K562 (cell line): ENCODE measurements at regions not wholly inside any gene's neighbourhood (a gene's known extent, or its start where the extent isn't known, plus 50 kb on each side); places are given as distances from the start of the nearest gene placed in this dataset.
A peak's percentile ranks its signal among the peaks of the same experiment; 100 is the strongest.

Experiments
- ATAC-seq: fragments of 200-7000 bp; cut with Tn5 transposase; 3 replicates; pipeline ENCODE4 v1.9.1; 2020; ENCODE audit warnings: moderate library complexity
- BruUV-seq: library from RNA; stranded (reverse); fragments of 400-500 nt; replicated peaks from 2 replicates; lab custom pipeline; 2021; lab: Mats Ljungman, UMichigan
- CTCF ChIA-PET: fragments of 300-600 bp; formaldehyde crosslinking; extraction: SDS; loops from one replicate; lab custom pipeline; 2021; ENCODE audit warnings: low intra/inter-chr PET ratio; lab: Yijun Ruan, JAX
- POLR2A ChIA-PET: fragments of 300-600, 350-650 bp; sonication (Branson Sonifier 250); formaldehyde crosslinking; extraction: SDS; loops from one replicate; lab custom pipeline; 2021; ENCODE audit warnings: antibody characterized with exemption, inconsistent platforms; lab: Yijun Ruan, JAX
- DNase-seq, 4 experiments: peaks; one replicate each; pipeline versions ENCODE4 v3.0.0 to v3.0.0-alpha.2; 2011 to 2018; ENCODE audit warnings: low spot score in 3 of 4, mixed read lengths in 3 of 4; ENCODE audit errors: extremely low read depth in 1 of 4
- FAIRE-seq: peaks from 2 replicates; lab custom pipeline; 2011; peaks lifted over from hg19 to GRCh38; lab: Jason Lieb, UNC
- H2AFZ ChIP-seq: 2 replicates; pipeline ENCODE4 v1.6.0; 2011; ENCODE audit warnings: low read depth, low read length, control low read depth, inconsistent platforms
- H3K27ac ChIP-seq: fragments of 200-600 bp; 3 replicates; pipeline ENCODE4 v1.8.0; 2011; ENCODE audit warnings: low read depth, mild to moderate bottlenecking, control low read depth, inconsistent platforms, low read length, moderate library complexity, mixed read lengths; ENCODE audit errors: extremely low read depth
- H3K27me3 ChIP-seq, 2 experiments: fragments of 300-600 bp in 1 of 2; 2 replicates in 1 of 2; 3 replicates in 1 of 2; pipeline versions ENCODE4 v1.6.0 to v1.8.0; 2011; ENCODE audit warnings: inconsistent platforms in 2 of 2, low read length in 2 of 2, mild to moderate bottlenecking in 1 of 2, mixed read lengths in 1 of 2, moderate library complexity in 1 of 2; ENCODE audit not compliant: control insufficient read depth in 2 of 2, insufficient read depth in 2 of 2
- H3K36me3 ChIP-seq: fragments of 300-600 bp; 3 replicates; pipeline ENCODE4 v1.8.0; 2011; ENCODE audit warnings: mild to moderate bottlenecking, low read length, inconsistent platforms; ENCODE audit not compliant: control insufficient read depth, insufficient read depth
- H3K4me1 ChIP-seq, 2 experiments: fragments of 200-600 bp in 1 of 2; replicated peaks in 1 of 2; 2 replicates in 1 of 2; 3 replicates in 1 of 2; pipeline versions ENCODE4 v1.5.1 to v1.8.0; 2011; ENCODE audit warnings: inconsistent platforms in 2 of 2, low read length in 2 of 2, mild to moderate bottlenecking in 1 of 2, mixed read lengths in 1 of 2, moderate library complexity in 1 of 2; ENCODE audit not compliant: control insufficient read depth in 2 of 2, insufficient read depth in 2 of 2
- H3K4me2 ChIP-seq: 2 replicates; pipeline ENCODE4 v1.6.1; 2011; ENCODE audit warnings: low read length, control low read depth, inconsistent platforms, mixed read lengths; ENCODE audit not compliant: insufficient read depth
- H3K4me3 ChIP-seq: fragments of 200-600 bp; sonication (generic), shearing (Covaris generic); 2 replicates; pipeline ENCODE4 v1.5.1; 2016; ENCODE audit warnings: control low read depth, inconsistent platforms
- H3K79me2 ChIP-seq: fragments of 200-600 bp; 3 replicates; pipeline ENCODE4 v1.8.0; 2011; ENCODE audit warnings: low read length, inconsistent platforms; ENCODE audit not compliant: control insufficient read depth, insufficient read depth
- H3K9ac ChIP-seq, 2 experiments: 2 replicates each; pipeline versions ENCODE4 v1.6.0 to v1.6.1; 2011; ENCODE audit warnings: low read depth in 2 of 2, low read length in 2 of 2, control low read depth in 1 of 2, inconsistent platforms in 1 of 2, mild to moderate bottlenecking in 1 of 2, mixed read lengths in 1 of 2; ENCODE audit not compliant: insufficient read depth in 1 of 2
- H3K9me1 ChIP-seq: one replicate; pipeline ENCODE4 v1.6.0; 2011; ENCODE audit warnings: inconsistent platforms, mild to moderate bottlenecking, low read length, moderate library complexity; ENCODE audit not compliant: control insufficient read depth, insufficient read depth
- H3K9me3 ChIP-seq: replicated peaks from 2 replicates; pipeline ENCODE4 v1.5.1; 2011; ENCODE audit warnings: low read depth, low read length, inconsistent platforms; ENCODE audit not compliant: control insufficient read depth, insufficient read depth
- H4K20me1 ChIP-seq: replicated peaks from 2 replicates; pipeline ENCODE4 v1.6.1; 2011; ENCODE audit warnings: low read length, inconsistent platforms, mixed read lengths; ENCODE audit not compliant: control insufficient read depth, insufficient read depth
- ADNP ChIP-seq: fragments of 200-800 bp; sonication (Bioruptor generic); IDR thresholded peaks from 2 replicates; pipeline ENCODE4 v1.6.1; 2016; ENCODE audit warnings: missing genetic modification characterization, missing compliant biosample characterization
- ATF1 ChIP-seq, 2 experiments: fragments of 450-650 bp in 1 of 2; IDR thresholded peaks; 2 replicates each; pipeline ENCODE4 v1.6.1; 2016; ENCODE audit warnings: missing compliant biosample characterization in 1 of 2, missing genetic modification characterization in 1 of 2
- COPS2 ChIP-seq: fragments of 450-650 bp; conservative IDR thresholded peaks from 2 replicates; pipeline ENCODE4 v1.6.1; 2016; ENCODE audit warnings: mild to moderate bottlenecking, moderate library complexity
- GTF2E2 ChIP-seq: fragments of 200-800 bp; sonication (Bioruptor generic); IDR thresholded peaks from 2 replicates; pipeline ENCODE4 v1.6.1; 2016; ENCODE audit warnings: missing genetic modification characterization, missing compliant biosample characterization
- MEIS2 ChIP-seq: fragments of 450-650 bp; IDR thresholded peaks from 2 replicates; pipeline ENCODE4 v1.6.1; 2014; ENCODE audit warnings: mild to moderate bottlenecking; ENCODE audit not compliant: partially characterized antibody
- MXI1 ChIP-seq: IDR thresholded peaks from 2 replicates; pipeline ENCODE4 v1.6.1; 2011; ENCODE audit warnings: low read depth, mild to moderate bottlenecking, improper control_type of control experiment, low read length
- NR2C2 ChIP-seq, 2 experiments: fragments of 200-800 bp in 1 of 2; sonication (Bioruptor generic) in 1 of 2; sonication (generic) in 1 of 2; formaldehyde crosslinking in 1 of 2; IDR thresholded peaks; 2 replicates each; pipeline versions ENCODE4 v1.6.1 to v1.8.0; 2016 to 2022; ENCODE audit warnings: mild to moderate bottlenecking in 1 of 2, missing compliant biosample characterization in 1 of 2, missing genetic modification characterization in 1 of 2, missing genetic modification reagents in 1 of 2
- RBM15 ChIP-seq: fragments of 200-400 bp; formaldehyde crosslinking; IDR thresholded peaks from 2 replicates; pipeline ENCODE4 v1.6.1; 2018; ENCODE audit warnings: mild to moderate bottlenecking, low read length, moderate library complexity; ENCODE audit not compliant: insufficient read depth
- SNIP1 ChIP-seq: fragments of 450-650 bp; IDR thresholded peaks from 2 replicates; pipeline ENCODE4 v1.7.1; 2017; ENCODE audit warnings: low read depth, mild to moderate bottlenecking
- SUPT5H ChIP-seq: fragments of 450-650 bp; IDR thresholded peaks from 2 replicates; pipeline ENCODE4 v1.6.1; 2016
- THRAP3 ChIP-seq: fragments of 450-650 bp; IDR thresholded peaks from 2 replicates; pipeline ENCODE4 v1.6.1; 2016; ENCODE audit warnings: mild to moderate bottlenecking, inconsistent platforms, borderline replicate concordance
- ZNF133 ChIP-seq: fragments of 250-450 bp; sonication (Bioruptor Pico); IDR thresholded peaks from 2 replicates; pipeline ENCODE4 v1.4.0; 2020; ENCODE audit warnings: mild to moderate bottlenecking
- ZNF239 ChIP-seq: fragments of 250-450 bp; sonication (Bioruptor Pico); IDR thresholded peaks from 2 replicates; pipeline ENCODE4 v1.4.0; 2020; ENCODE audit warnings: mild to moderate bottlenecking
- ZNF384 ChIP-seq: IDR thresholded peaks from 2 replicates; pipeline ENCODE4 v1.6.1; 2012; ENCODE audit warnings: low read depth, low read length, improper control_type of control experiment
- WGBS: fragments of 100-300 bp; shearing (Covaris generic); methylation state at CpG from one replicate; pipeline ENCODE4 v1.1.6; 2016; ENCODE audit warnings: low coverage, mixed read lengths; ENCODE audit not compliant: insufficient coverage; ENCODE audit errors: missing lambda C conversion rate; 5-methylcytosine and 5-hydroxymethylcytosine counted together
- in situ Hi-C: fragments of 300-500 bp; cut with MboI; formaldehyde crosslinking; loops from 4 replicates; pipeline ENCODE4 v1.15.0; 2018; ENCODE audit warnings: inconsistent platforms, mixed read lengths
- intact Hi-C: fragments of 100-400 bp; cut with micrococcal nuclease; formaldehyde crosslinking; loops from 2 replicates; pipeline ENCODE4 v1.14.2; 2022

DNA sequence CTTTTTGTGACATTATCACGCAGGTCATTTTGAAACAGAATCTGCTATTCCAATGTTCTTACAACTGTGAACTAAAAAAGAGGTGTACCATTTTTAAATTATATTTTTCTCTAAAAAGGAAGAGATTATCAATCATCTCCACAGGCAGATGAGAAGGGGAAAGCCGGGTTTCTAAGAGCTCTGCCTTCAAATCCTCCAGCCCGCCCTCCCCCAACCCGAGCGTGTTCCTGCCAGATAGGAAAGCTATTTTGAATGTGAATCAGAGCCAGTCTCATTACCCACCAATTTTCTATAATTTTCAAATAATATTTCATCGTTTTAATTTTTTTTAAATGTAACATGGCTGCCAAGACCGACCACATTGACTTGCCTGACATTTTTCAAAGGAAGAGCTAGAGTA, 65.9 kb downstream of the KCNF1 start:
- intact Hi-C loops (loop anchor here (10.0 kb wide), 1 partner anchor 147 kb away; no protein-coding TSS in a partner anchor), in situ Hi-C loops (no loop called here)
- no TSS peak for BruUV-seq
- Histone ChIP-seq H3K9me1 (no peaks in the 10 kb centered on the region), H3K36me3 (no peaks in the 10 kb centered on the region), H2AFZ (no peak overlapping the region), H4K20me1 (no peaks in the 10 kb centered on the region; the same call in 1 of the 2 replicates), H3K27ac (no peak overlapping the region), H3K4me1 (no peaks in the 10 kb centered on the region; a peak in 1 of 5 replicates), H3K9me3 (no peaks in the 10 kb centered on the region), H3K4me3 (no peak overlapping the region), H3K4me2 (no peak overlapping the region), H3K27me3 (peaks cover 29 to 55% of the 10 kb centered on the region in 2 experiments; a peak in 3 of 5 replicates), H3K79me2 (no peaks in the 10 kb centered on the region), H3K9ac (no peak overlapping the region)
- no peak for TF ChIP-seq MEIS2
- no peak for TF ChIP-seq MXI1
- no peak for TF ChIP-seq ZNF133 (CRISPR knock-in tag)
- no peak for TF ChIP-seq COPS2
- TF ChIP-seq SUPT5H = no peak
- no peak for TF ChIP-seq SNIP1
- no peak for TF ChIP-seq ADNP (tag)
- no peak for TF ChIP-seq GTF2E2 (tag)
- TF ChIP-seq THRAP3 = no peak
- no peak for TF ChIP-seq NR2C2 (CRISPR knock-in tag; IDR thresholded peaks at IDR 0.05)
- TF ChIP-seq NR2C2 (tag; IDR thresholded peaks at IDR 0.05) = no peak
- no peak for TF ChIP-seq ATF1 (CRISPR knock-in tag; IDR thresholded peaks at IDR 0.05)
- TF ChIP-seq ATF1 (tag; IDR thresholded peaks at IDR 0.05) = no peak
- no peak for TF ChIP-seq ZNF384
- no peak for TF ChIP-seq ZNF239 (CRISPR knock-in tag)
- TF ChIP-seq RBM15 = no peak
- DNase-seq (peak in 2 of 4 experiments; percentile 14 to 20), FAIRE-seq (no peak), ATAC-seq (no peak)
- POLR2A ChIA-PET = interaction anchor here (0.7 kb wide), 1 partner anchor 603 kb away, joined by 4 read pairs; no protein-coding TSS in a partner anchor
- CTCF ChIA-PET = no interaction called here
- WGBS = 0% methylated on average over 7 of the region's 7 CpGs
